LHCN-M2 (cell line): ENCODE measurements at regions not wholly inside any gene's neighbourhood (a gene's known extent, or its start where the extent isn't known, plus 50 kb on each side); places are given as distances from the start of the nearest gene placed in this dataset.

ENCODE experiments used
- DNase-seq: peaks from one replicate; pipeline ENCODE4 v3.0.0-alpha.2; 2012; ENCODE audit warnings: low read depth

DNA sequence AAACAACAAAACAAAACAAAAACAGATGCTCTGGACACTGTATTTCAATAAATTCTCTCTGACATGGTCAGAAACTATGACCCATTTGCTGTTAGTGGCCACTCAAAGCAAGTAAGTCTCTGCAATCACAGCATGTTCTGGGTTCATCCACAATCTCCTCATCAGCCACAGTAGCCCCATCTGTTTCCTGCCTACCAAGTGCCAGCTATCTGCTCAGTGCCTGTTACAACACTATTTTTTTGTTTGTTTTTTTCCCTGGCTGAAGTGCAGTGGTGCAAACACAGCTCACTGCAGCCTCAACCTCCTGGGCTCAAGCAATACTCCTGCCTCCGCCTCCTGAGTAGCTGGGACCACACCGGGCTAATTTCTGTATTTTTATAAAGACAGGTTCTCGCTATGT lies 137.9 kb downstream of the SOX9 start:
- DNase-seq: no peak

DNA sequence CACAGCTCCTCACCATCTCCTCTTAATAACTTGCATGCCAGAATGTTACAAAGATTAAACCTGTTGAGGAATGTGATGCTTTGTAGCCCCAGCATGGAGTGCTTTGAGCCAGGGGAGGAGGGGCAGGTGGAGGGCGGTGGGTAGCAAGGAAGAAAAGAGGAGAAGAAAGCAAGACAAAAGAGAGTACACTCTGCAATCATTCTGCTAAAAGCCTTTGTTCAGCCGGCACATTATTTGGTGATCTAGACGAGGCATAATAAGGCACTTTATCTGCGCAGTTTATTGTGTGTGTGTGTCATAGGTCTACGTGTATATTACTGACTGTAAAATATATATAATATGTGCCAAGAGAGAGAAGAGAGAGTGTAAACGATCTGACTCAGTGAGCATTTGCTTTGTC lies 139.1 kb downstream of the SOX9 start:
- DNase-seq: no peak

DNA sequence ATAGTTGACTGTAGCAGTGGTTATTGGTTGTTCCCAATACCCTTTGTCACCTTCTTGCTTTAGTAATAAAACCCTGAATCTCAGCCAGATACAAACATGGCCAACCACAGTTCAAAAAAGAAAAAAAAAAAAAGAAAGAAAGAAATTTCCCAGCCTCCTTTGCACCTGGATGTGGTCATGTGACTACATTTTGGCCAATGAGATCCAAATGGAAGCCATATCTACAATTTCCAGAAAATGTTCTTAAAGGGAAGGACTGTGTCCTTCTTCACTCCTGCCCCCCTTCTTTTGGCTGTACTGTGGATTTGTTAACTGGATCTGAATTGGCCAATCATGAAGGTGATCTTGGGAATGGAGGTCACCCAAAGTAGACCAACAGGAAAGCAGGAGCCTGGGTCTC lies 141.9 kb downstream of the SOX9 start:
- no peak for DNase-seq

DNA sequence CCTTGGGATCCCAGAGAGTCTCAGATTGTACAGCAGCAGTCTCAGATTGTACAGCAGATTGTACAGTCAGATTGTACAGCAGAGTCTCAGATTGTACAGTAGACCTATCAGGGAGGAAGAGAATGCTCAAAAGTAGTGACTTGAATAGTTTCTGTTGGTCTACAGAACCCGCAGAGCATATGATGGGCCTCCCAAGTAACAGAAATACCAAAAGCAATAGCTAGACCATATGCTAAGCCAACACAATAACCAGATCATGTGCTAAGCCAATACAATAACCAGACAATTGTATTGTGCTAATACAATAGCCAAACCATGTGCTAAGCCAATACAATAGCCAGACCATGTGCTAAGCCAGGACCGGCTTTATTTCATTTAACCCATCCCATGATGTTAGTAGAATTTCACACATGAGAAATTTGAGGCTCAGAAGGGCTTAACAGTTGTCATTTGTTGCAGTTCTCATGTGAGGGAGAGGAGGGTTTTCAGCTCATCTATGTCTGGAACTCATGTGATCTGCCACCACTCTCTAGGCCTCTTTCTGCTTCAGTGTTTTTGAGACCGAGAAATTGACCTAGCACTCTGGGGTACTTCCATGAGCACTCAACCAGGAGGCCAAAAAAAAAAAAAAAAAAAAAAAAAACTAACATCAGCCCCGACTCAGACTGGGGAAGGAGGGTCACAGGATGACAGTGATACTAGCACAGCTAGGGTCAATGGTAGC lies 144.0 kb downstream of the SOX9 start:
- no peak for DNase-seq

DNA sequence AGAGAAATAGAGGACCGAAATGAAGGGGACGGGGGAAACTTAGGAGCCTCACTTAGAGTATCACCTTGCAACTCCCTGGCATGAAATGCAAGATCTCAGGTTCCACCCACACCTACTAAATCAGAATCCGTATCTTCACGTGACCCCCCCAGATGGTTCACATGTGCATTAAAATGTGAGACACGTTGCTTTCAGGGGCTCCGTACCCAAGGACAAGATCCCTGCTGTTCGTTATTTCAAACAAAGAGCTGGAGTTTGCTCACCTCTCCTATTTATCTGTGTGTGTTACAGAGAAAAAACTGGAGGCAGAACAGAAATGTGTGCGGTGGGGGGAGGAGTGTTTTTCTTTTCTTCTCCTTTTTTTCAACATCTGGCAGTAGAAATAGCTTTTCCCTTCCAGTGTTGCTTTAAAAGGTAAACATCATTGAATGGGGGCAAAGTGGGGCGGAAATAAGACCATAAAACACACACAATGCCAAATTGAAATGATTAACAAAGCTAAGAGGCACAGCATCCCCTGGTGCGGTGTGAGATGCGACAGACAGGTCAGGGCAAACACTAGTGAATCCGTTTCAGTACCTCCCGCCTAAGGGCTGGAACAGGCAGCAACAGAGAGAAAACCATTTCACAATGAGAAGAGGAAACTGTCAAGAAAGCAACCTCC lies 145.4 kb downstream of the SOX9 start:
- DNase-seq: no peak

DNA sequence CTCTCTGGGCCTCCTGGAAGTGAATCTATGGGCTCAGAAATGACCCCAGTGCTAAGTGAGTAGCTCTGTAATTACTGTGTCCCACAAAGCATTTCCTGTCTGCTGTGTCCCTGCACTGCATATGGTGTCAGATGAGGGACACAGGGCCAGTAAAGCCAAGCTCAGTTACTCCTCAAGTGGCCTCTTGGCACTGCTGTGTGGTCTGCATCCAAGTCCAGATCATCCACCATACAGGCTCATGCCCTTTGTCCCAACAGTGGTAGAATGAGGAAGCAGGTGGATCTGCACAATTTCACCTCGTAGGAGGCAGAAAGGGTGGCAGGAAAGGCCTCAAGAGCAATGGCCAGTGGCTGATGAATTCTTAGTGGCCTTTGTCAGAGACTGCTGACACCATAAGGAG lies 146.8 kb downstream of the SOX9 start:
- no peak for DNase-seq

DNA sequence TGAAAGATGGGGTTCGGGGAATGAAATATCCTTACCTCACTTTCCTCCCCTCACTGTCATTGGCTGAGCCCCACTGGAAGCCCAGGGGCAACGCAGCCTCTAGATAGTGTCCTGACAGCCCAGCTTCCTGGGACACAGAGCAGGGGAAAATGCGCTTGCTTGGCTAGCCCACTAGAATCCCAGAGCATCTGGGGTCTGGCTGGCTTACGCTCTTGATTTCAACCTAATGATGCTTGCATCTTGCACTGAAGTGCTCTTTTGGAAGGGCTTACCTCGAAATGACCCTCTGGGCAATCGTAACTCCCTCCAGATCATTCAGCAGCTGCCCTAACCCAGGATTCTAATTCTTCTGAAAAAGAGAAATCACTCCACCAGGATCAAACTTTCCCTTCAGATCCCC lies 147.6 kb downstream of the SOX9 start:
- no peak for DNase-seq

DNA sequence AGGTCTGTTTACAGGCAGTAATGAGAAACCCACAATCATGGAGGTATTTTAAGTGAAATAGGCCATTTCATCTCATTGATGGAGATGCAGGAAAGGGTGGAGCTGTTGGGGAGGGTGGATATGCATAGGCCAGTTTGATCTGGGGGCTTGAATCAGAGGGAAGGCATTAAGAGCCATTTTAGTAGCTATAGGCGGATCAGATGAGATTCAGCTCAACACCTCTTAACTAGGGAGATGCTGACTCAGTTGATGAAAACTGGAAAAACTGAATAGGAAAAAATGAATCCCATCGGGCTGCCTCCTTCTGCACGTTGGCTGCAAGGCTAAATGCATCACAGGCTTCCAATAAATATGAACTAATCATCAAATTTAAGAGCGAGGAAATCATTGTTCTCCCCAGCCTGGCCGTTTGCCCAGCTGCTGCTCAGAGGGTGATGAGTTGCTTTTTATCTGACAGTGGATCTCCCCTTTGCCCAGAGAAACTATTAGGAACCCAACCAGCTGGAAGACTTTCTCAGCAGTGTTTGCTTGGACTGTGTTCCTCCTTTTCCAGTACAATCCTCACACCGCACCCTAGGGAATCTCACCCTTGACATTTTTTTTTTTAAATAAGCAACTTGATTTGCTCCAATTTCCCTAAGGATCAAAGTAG lies 149.6 kb downstream of the SOX9 start:
- no peak for DNase-seq

DNA sequence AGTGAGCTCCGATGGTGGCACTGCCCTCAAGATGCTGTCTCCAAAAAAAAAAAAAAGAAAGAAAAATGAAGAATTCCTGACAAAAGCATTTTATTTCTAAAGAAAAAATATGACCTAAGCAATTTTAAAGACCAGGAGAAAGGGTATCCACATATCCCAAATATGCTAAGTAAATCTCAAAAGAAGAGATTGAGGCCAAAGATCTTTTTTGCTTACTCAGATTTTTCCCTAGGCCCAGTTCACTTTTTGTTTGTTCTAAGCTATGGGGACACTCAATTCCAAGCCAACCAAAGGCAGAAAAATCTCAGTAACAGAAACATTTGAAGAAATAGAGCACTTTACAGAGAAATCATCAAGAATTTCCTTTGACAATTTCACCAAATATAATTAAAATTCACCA lies 150.8 kb downstream of the SOX9 start:
- DNase-seq: no peak

DNA sequence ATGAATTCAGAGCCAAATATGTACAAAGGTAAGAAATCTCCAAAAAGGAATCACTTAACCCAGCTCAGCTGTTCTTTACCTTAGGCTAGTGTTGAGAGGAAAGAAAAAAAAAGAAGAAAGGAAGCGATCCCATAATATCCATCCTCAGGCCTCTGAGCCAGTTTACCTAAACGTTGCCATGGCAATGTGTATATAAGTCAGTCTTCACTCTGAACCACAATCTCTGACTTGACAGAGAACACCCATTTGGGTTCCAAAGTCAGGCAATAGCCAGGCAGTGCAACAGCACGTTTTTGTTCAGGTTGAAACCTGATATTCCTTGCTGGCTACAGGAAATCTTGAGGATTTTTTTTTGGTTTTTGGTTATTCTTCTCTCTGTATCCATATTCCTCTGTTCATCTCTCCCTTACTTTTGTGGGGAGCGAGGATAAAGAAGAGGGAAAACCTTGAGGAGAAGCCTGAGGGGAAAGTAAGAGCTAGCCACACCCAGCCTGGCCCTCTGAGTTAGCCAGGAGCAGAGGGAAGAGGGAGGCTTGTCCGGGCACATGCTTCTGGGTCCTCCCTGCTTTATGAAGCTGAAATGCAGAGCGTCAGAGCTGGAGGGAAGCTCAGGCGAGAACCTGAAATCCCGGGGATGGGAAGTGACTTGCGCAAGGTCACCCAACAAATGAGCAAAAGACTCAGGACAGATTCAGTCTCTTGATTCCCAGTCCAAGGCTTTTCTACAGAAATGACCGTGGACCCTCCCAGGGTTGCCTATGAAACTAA lies 152.7 kb downstream of the SOX9 start:
- no peak for DNase-seq

DNA sequence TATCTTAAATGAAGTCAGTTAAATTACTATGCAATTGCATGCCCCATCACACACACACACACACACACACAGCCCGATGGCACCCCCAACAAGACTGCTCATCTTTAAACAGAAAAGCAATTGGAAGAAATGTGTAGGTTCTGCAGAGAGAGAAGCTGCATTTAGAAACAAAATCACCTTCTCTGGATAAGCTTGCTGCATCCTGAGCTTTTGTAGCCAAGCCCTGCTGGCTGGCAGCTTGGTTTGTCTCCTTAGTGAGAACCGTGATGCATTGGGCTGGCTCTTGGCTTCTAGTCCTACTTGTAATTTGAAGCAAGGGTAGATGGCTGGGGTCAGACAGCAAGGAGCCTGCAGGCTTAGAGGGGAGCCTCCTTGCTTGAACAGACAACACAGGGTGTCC lies 153.8 kb downstream of the SOX9 start:
- no peak for DNase-seq

DNA sequence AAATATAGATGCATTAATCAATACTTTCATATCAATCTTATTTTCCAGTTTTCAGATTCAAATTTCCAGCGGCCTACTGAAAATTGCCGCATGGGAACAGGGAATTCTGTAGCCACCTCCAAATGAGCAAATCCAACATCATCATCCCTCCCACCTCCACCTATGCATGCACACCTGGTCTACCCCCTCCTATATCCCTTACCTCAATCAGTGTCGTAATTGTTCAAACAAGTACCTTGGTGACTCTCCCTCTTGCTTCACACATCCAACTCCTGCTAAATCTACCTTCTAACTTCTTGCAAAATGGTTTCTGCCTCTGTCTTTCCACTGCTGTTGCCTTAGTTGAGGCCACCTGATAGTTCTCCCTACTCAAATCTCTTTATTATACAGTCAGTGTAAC lies 160.1 kb downstream of the SOX9 start:
- DNase-seq: no peak

DNA sequence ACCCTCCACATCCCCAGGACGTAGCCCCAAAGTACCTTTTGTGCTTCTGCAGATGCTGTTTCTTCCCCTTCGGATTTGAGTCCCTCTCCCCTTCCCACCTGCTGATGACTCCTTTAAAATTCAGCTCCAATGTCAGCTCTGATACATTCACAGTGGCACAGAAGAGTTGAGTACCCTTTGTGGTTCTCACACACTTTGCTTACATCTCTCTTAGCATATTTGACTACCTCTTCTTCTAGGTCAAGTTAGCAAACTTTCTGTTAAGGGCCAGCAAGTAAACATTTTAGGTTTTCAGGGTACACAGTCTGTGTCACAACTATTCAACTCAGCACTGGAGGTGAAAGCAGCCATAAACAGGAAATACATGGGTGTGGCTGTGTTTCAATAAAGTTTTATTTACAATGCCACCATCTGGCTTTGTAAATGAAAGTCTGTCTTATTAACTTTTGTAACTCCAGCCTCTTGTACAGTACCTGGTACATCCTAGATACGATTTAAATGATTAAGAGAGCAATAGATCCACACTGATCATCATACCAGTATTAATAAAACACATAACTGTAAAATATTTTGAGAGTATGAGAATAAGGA lies 161.7 kb downstream of the SOX9 start:
- DNase-seq: no peak

DNA sequence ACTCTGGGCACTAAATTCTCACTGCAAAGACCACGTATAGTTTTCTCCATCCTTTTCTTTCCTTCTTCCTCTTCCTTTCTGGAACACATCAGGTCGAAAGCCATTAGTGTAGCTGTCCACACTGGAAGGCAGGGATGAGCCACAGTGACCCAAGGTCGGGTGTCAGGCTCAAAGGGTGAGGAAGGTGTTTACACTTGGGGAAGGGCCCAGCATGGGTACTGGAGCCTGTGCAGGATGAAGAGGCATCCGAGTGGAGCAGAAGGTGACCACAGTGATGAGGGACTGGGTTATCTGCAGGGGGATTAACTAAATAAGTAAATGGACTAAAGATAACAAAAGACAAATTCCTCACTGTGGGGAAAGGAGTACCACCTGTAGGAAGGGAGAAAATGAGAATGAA lies 164.0 kb downstream of the SOX9 start:
- no peak for DNase-seq

DNA sequence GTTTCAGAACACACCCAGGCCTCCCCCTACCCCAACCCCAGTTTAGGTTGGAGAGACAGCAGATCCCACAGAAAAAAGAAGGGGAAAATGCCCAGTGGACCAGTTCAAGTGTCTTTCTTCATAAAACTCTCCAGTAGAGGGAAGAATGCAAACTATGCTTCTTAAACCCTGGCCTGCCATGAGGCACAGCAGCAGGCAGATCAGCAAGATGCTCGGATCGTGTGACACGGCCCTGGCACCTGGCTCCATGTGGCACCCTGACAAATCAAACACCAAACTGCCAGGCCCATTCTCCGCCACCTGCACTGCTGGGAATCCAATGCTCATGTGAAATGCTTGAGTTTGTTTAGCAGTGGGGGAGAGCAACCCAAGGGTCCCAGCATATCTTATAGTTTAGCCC lies 166.8 kb downstream of the SOX9 start:
- DNase-seq: no peak

DNA sequence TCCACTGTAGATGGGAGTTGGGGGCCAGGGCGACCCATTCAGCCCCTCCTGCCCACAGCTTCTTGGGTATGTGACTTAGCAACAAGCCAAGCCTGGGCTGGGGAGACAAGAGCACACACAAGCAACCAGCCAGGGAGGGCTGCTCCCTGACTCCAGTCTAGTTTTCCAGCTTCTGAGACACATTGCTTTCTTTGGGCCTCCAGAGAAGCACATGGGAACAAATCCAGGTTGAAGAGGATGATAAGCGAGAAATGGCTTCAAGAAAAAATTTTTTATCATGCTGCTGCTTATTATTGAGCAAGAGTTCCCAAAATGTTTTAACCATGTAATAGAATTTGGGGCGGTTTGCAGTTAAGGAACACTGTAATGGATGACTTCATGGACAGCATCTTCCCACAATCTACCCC lies 173.7 kb downstream of the SOX9 start:
- DNase-seq: no peak

DNA sequence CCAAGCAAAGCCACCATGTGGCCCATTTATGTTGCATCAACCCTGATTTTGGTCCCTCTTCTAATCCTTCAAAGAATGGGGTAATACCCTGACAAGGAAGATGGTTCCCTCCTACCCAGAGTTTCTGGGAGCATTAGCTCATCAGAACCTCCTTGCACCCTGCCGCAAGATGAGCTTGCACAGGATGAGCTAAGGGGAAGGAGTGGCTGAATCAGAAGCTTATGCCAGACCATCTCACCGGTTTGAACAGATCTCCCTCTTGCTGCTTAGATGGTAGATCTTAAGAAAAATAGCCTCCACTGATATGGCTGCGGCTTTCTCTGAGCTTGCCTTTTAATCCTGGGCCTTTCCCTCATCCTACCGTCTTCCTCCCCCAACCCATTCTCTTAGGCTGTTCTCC lies 175.1 kb downstream of the SOX9 start:
- no peak for DNase-seq

DNA sequence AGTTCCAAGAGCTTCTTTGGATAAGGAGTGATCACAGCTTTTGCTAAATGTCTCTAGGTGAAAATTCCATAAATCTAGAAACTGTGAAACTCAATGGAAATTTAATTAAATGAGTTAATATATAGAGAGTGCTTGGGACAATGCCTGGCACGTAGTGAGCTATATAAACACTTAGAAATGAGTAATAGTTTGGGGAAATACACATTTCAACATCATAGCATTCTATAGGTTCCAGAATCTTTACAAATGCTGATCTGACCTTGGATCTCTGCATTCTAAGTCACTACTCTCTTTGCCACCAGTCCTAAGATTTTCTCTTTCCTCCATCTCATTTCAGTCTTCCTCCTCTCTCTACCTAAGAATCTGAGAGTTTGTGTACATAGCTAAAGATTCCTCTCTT lies 175.6 kb downstream of the SOX9 start:
- no peak for DNase-seq

DNA sequence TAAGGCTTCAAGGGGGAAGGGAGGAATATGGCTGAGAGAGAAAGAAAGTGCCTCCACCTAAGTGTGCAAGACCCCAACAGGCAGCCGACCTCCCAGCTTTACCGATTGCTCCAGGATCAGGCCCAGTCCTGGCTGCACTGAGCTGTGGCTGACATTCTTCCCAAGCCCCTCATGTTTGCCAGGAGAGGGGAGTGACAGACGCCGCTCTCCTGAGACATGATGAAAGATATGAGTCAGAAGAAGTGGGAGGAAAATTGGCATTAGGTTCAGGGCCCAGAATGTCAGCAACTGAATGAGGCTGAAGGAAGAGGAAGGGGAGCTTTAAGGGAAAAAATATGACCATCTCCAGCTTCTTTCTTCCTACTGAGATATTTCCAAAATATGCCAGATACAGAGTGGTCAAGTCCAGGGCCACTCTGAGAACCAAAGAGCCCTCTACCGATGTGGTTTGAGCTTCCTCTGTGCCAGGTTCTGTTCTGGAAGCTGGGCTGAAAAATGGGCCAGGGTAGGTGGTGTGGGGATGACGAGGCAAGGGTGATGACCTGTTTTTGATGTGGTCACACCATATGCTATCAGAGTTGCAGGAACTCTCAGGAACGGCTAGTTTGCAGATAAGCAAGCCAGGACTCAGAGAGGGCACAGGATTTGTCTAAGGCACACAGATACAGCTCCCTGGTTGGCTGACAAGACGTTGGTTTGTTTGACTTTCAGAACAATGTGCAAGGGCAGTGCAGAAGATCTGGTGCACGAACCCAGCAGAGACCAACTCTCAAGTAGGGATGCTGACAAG lies 176.7 kb downstream of the SOX9 start:
- DNase-seq: peak; percentile 67

DNA sequence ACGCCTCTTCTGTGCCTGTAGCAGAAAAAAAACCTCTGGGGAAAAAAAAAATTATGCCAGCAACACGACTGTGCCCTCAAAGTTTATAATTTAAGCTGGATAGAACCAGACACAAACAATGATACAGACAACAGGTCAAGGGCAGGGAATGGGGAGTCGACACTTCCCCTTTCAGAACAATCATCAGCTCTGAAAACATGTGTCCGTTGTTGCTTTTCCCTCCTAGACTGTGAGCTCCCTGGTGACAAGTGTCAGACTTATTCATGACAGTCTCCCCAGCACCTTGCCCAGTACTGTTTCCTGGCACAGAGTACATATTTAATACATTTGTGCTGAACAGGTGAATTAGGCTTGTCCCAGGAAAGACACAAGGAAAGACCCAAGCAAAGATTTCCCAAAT lies 178.3 kb downstream of the SOX9 start:
- DNase-seq: no peak

DNA sequence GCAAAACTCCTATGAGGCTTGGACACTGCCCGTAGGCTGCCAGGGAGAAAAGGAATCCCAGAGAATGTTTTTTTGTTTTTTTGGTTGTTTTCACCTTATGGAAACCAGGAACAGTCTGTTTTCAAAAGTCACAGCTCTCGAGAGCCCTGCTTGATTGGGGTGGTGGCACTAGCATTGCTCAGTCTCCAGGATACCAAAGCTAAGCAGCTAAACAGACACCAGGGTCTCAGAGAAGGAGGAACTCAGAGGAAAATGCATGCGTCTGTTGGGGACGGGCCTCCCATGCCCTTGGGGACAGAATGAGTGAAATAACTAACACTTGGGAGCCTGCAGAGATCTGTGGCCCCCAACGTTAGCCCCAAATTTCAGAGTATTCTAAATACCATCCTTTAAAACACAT lies 178.8 kb downstream of the SOX9 start:
- no peak for DNase-seq
